HL-60 (cell line): ENCODE measurements at regions not wholly inside any gene's neighbourhood (a gene's known extent, or its start where the extent isn't known, plus 50 kb on each side); places are given as distances from the start of the nearest gene placed in this dataset.

ENCODE experiments used
- POLR2AphosphoS5 ChIP-seq: IDR thresholded peaks from 2 replicates; pipeline ENCODE4 v1.6.1; 2012; ENCODE audit warnings: low read depth
- TF ChIP-seq, protein P1 (sequence below): IDR thresholded peaks from one replicate; pipeline ENCODE4 v1.5.1; 2011; ENCODE audit warnings: low read length, control low read depth, inconsistent platforms; ENCODE audit not compliant: insufficient read depth
- TF ChIP-seq, protein P2 (sequence below): IDR thresholded peaks from 2 replicates; pipeline ENCODE4 v1.6.1; 2012; ENCODE audit warnings: low read depth; ENCODE audit not compliant: insufficient replicate concordance

DNA sequence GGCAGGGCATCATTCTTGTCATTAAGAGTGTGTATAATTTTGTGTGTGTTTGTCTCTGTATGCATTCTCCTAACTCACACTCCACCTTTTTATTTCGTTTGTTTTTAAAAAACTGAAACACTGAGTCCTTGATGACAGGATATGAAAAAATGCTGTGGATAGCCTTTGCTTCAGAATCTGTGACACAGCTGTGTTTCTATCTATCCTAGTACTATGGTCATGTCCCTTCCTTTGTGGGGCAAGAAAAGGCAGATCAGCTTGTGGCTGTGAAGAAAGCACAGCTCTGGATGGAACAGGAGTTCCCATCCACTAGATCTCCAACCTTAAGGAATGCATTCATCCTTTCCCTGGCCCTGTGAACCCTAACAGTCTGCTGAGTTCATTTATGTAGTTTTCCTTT is 60.3 kb downstream of the OTOL1 start:
- TF ChIP-seq, protein P1, sequence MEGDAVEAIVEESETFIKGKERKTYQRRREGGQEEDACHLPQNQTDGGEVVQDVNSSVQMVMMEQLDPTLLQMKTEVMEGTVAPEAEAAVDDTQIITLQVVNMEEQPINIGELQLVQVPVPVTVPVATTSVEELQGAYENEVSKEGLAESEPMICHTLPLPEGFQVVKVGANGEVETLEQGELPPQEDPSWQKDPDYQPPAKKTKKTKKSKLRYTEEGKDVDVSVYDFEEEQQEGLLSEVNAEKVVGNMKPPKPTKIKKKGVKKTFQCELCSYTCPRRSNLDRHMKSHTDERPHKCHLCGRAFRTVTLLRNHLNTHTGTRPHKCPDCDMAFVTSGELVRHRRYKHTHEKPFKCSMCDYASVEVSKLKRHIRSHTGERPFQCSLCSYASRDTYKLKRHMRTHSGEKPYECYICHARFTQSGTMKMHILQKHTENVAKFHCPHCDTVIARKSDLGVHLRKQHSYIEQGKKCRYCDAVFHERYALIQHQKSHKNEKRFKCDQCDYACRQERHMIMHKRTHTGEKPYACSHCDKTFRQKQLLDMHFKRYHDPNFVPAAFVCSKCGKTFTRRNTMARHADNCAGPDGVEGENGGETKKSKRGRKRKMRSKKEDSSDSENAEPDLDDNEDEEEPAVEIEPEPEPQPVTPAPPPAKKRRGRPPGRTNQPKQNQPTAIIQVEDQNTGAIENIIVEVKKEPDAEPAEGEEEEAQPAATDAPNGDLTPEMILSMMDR = no peak
- no peak for TF ChIP-seq POLR2AphosphoS5
- TF ChIP-seq, protein P2, sequence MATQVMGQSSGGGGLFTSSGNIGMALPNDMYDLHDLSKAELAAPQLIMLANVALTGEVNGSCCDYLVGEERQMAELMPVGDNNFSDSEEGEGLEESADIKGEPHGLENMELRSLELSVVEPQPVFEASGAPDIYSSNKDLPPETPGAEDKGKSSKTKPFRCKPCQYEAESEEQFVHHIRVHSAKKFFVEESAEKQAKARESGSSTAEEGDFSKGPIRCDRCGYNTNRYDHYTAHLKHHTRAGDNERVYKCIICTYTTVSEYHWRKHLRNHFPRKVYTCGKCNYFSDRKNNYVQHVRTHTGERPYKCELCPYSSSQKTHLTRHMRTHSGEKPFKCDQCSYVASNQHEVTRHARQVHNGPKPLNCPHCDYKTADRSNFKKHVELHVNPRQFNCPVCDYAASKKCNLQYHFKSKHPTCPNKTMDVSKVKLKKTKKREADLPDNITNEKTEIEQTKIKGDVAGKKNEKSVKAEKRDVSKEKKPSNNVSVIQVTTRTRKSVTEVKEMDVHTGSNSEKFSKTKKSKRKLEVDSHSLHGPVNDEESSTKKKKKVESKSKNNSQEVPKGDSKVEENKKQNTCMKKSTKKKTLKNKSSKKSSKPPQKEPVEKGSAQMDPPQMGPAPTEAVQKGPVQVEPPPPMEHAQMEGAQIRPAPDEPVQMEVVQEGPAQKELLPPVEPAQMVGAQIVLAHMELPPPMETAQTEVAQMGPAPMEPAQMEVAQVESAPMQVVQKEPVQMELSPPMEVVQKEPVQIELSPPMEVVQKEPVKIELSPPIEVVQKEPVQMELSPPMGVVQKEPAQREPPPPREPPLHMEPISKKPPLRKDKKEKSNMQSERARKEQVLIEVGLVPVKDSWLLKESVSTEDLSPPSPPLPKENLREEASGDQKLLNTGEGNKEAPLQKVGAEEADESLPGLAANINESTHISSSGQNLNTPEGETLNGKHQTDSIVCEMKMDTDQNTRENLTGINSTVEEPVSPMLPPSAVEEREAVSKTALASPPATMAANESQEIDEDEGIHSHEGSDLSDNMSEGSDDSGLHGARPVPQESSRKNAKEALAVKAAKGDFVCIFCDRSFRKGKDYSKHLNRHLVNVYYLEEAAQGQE = no peak
